Natural killer cell (primary cell): ENCODE measurements at regions not wholly inside any gene's neighbourhood (a gene's known extent, or its start where the extent isn't known, plus 50 kb on each side); places are given as distances from the start of the nearest gene placed in this dataset.

Experiments
- ATAC-seq, 3 donors: fragments of 150-1000 bp in 2 of 3; fragments of 200-7000 bp in 1 of 3; cut with Tn5 transposase; 1 replicate in 1 of 3; 2 replicates in 2 of 3; pipeline ENCODE4 v1.10.0; 2021; ENCODE audit warnings: mild to moderate bottlenecking in 2 of 3, moderate library complexity in 2 of 3
- DNase-seq, 2 donors: peaks; one replicate each; pipeline versions ENCODE4 v3.0.0 to v3.0.0-alpha.2; 2013 to 2021; ENCODE audit warnings: mixed read lengths in 1 of 2
- H3K27ac ChIP-seq: one replicate; pipeline ENCODE4 v1.5.1; 2013; ENCODE audit warnings: mild to moderate bottlenecking, low read length
- H3K27me3 ChIP-seq: one replicate; pipeline ENCODE4 v1.6.1; 2013; ENCODE audit warnings: low read length; ENCODE audit not compliant: control insufficient read depth, insufficient read depth
- H3K36me3 ChIP-seq: one replicate; pipeline ENCODE4 v1.6.1; 2013; ENCODE audit warnings: low read length; ENCODE audit not compliant: control insufficient read depth, insufficient read depth
- H3K4me1 ChIP-seq: one replicate; pipeline ENCODE4 v1.6.1; 2013; ENCODE audit warnings: low read length; ENCODE audit not compliant: control insufficient read depth, insufficient read depth
- H3K4me3 ChIP-seq: one replicate; pipeline ENCODE4 v1.5.1; 2013; ENCODE audit warnings: low read length
- H3K9me3 ChIP-seq: one replicate; pipeline ENCODE4 v1.6.1; 2013; ENCODE audit warnings: low read length; ENCODE audit not compliant: control insufficient read depth, insufficient read depth
- H3K27ac Mint-ChIP-seq, 2 donors: one replicate each; pipeline ENCODE4 v1.8.0; 2022; ENCODE audit warnings: mild to moderate bottlenecking in 2 of 2, mixed read lengths in 2 of 2, moderate library complexity in 1 of 2
- H3K27me3 Mint-ChIP-seq, 2 donors: one replicate each; pipeline ENCODE4 v1.8.0; 2022; ENCODE audit warnings: low read depth in 2 of 2, mixed read lengths in 2 of 2
- H3K36me3 Mint-ChIP-seq: one replicate; pipeline ENCODE4 v1.8.0; 2022; ENCODE audit warnings: mixed read lengths
- H3K4me1 Mint-ChIP-seq, 2 donors: one replicate each; pipeline ENCODE4 v1.8.0; 2022; ENCODE audit warnings: mixed read lengths in 2 of 2
- H3K4me3 Mint-ChIP-seq: one replicate; pipeline ENCODE4 v1.8.0; 2022; ENCODE audit warnings: mild to moderate bottlenecking, moderate library complexity, mixed read lengths
- H3K9me3 Mint-ChIP-seq, 2 donors: one replicate each; pipeline ENCODE4 v1.8.0; 2022; ENCODE audit warnings: mixed read lengths in 2 of 2
- CTCF ChIP-seq: fragments of 200-600 bp; IDR thresholded peaks from one replicate; pipeline ENCODE4 v1.8.0; 2022; ENCODE audit warnings: antibody characterized with exemption
- WGBS: methylation state at CpG from one replicate; pipeline ENCODE4 v1.1.7; 2013; ENCODE audit warnings: missing lambda C conversion rate; ENCODE audit not compliant: insufficient coverage; 5-methylcytosine and 5-hydroxymethylcytosine counted together
- intact Hi-C: fragments of 100-400 bp; cut with micrococcal nuclease; formaldehyde crosslinking; loops from one replicate; pipeline ENCODE4 v1.14.2; 2022

GRCh38 chr2:191622374-191623320 lies 55.3 kb upstream of the NABP1 start:
- no peak for DNase-seq
- Histone ChIP-seq H3K27ac (no peak overlapping the region), H3K4me3 (no peak overlapping the region), H3K9me3 (no peaks in the 10 kb centered on the region), H3K36me3 (no peaks in the 10 kb centered on the region), H3K27me3 (no peaks in the 10 kb centered on the region), H3K4me1 (peaks cover 18% of the 10 kb centered on the region)
- ATAC-seq, result no peak
- no peaks in the 10 kb centered on the region for H3K9me3 Mint-ChIP-seq
- no peak overlapping the region for H3K27ac Mint-ChIP-seq
- H3K4me1 Mint-ChIP-seq, result peaks cover 21 to 29% of the 10 kb centered on the region in 2 donors
- H3K27me3 Mint-ChIP-seq, result peaks cover 2 to 9% of the 10 kb centered on the region in 2 donors
- H3K4me3 Mint-ChIP-seq, result no peak overlapping the region
- TF ChIP-seq CTCF, result no peak
- WGBS, result 89% methylated on average over 3 of the region's 5 CpGs
- intact Hi-C loops, result no loop called here
- H3K36me3 Mint-ChIP-seq, result no peaks in the 10 kb centered on the region

- 6% methylated on average over 2 of the region's 3 CpGs for WGBS
- intact Hi-C loops, result no loop called here
Observed at GRCh38 chr2:191625016-191625415, 52.9 kb upstream of the NABP1 start.

GRCh38 chr2:191625446-191625845 lies 52.5 kb upstream of the NABP1 start:
- H3K27ac Mint-ChIP-seq, result peak overlapping the region; percentile 80 to 84
- H3K4me3 Mint-ChIP-seq, result no peak overlapping the region
- WGBS, result 40% methylated on average over 2 of the region's 2 CpGs
- Histone ChIP-seq H3K27ac (peak overlapping the region; percentile 50), H3K4me1 (peaks cover 13% of the 10 kb centered on the region), H3K4me3 (no peak overlapping the region), H3K27me3 (no peaks in the 10 kb centered on the region), H3K9me3 (no peaks in the 10 kb centered on the region), H3K36me3 (no peaks in the 10 kb centered on the region)
- no peak for TF ChIP-seq CTCF
- H3K27me3 Mint-ChIP-seq, result peaks cover 12 to 36% of the 10 kb centered on the region in 2 donors
- intact Hi-C loops, result no loop called here
- H3K9me3 Mint-ChIP-seq, result no peaks in the 10 kb centered on the region
- no peaks in the 10 kb centered on the region for H3K36me3 Mint-ChIP-seq
- DNase-seq (no peak), ATAC-seq (peak in 1 of 3 donors; percentile 2)
- H3K4me1 Mint-ChIP-seq, result peaks cover 15 to 18% of the 10 kb centered on the region in 2 donors

More at GRCh38 chr2:191625016-191625415, 52.9 kb upstream of the NABP1 start:
- Histone ChIP-seq H3K36me3 (no peaks in the 10 kb centered on the region), H3K4me1 (peaks cover 13% of the 10 kb centered on the region), H3K4me3 (no peak overlapping the region), H3K27ac (peak overlapping the region; percentile 50), H3K27me3 (no peaks in the 10 kb centered on the region), H3K9me3 (no peaks in the 10 kb centered on the region)
- Mint-ChIP-seq H3K4me3 (peak overlapping the region; percentile 25), H3K4me1 (peaks cover 15 to 18% of the 10 kb centered on the region in 2 donors), H3K27ac (peak overlapping the region; percentile 80 to 84), H3K36me3 (no peaks in the 10 kb centered on the region), H3K9me3 (no peaks in the 10 kb centered on the region), H3K27me3 (peaks cover 9 to 31% of the 10 kb centered on the region in 2 donors)
- ATAC-seq (peak; percentile 91 to 97 (median 95)), DNase-seq (peak; percentile 28 to 83)
- TF ChIP-seq CTCF, result no peak
